ENCODE measurements at regions not wholly inside any gene's neighbourhood (a gene's known extent, or its start where the extent isn't known, plus 50 kb on each side); places are given as distances from the start of the nearest gene placed in this dataset.
A peak's percentile ranks its signal among the peaks of the same experiment; 100 is the strongest.
"Not testable (repeated sequence)": the region's sequence is repeated elsewhere in the genome, so short reads cannot be mapped to it uniquely, and the experiment has no call there.

DNA sequence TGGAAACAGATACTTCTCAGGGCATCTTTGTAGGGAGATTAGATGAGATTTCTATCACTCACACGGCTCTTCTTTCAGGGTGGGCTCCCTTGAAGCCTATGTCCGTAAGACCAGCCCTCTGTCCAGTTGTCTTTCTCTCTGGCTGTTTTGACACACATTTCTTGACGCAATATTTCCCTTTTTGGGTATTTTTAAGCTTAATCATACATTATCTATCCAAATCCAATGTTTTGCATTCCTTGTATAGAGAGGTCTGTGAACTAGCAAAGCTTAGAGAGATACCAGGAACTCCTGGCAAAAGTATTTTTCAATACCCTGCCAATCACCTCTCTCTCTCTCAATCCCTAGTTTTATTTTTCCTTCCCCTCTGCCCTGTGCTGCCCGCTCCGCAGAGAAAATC lies 79.3 kb downstream of the EOMES start:
- no peak for TF ChIP-seq POLR2AphosphoS5 (IDR thresholded peaks at IDR 0.05; ENCODE audit: low read depth, low read length)
- no peak for TF ChIP-seq TAF1 (IDR thresholded peaks at IDR 0.05; ENCODE audit: borderline replicate concordance, low read depth, low read length)
- no peak for TF ChIP-seq POLR2A (IDR thresholded peaks at IDR 0.05; ENCODE audit: low read depth, low read length)
- FAIRE-seq (no peak), DNase-seq (ENCODE audit: insufficient read length) (no peak)

DNA sequence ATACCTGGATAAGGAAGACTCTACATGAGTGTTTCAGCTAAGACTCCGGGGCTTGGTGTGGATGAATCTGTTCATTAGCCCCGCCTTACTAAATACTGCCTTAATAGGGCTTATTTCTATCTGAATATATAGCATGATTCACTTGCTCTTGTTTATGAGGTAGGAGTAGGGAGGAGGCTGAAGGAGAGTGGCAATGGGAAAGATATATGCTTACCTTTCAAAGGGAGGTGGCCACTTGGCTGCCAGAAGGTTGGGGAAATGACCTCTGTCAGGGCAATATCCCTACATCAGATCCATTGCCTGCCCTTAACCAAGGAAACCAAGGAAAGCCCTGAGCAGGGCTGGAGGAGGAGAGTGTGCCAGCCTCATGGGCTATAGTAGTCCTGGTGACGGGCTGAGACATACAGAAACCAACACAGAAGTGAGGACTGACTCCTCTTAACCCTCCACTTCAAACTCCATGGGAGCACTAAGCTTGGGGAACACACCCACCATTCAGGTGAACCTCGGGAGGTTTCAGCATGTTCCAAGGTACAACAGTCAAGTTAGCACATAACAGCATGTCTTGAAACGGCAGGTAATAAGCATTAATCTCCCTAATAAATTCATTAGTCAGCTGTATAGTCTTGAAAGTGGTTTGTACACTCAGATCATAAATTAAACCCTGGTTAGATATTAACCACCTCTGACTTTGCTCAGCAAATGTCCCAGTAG lies 80.1 kb downstream of the EOMES start:
- no peak for FAIRE-seq
- no peak for DNase-seq (ENCODE audit: insufficient read length)
- TF ChIP-seq TAF1 (IDR thresholded peaks at IDR 0.05; ENCODE audit: borderline replicate concordance, low read depth, low read length) (no peak), POLR2AphosphoS5 (IDR thresholded peaks at IDR 0.05; ENCODE audit: low read depth, low read length) (no peak), POLR2A (IDR thresholded peaks at IDR 0.05; ENCODE audit: low read depth, low read length) (no peak)

DNA sequence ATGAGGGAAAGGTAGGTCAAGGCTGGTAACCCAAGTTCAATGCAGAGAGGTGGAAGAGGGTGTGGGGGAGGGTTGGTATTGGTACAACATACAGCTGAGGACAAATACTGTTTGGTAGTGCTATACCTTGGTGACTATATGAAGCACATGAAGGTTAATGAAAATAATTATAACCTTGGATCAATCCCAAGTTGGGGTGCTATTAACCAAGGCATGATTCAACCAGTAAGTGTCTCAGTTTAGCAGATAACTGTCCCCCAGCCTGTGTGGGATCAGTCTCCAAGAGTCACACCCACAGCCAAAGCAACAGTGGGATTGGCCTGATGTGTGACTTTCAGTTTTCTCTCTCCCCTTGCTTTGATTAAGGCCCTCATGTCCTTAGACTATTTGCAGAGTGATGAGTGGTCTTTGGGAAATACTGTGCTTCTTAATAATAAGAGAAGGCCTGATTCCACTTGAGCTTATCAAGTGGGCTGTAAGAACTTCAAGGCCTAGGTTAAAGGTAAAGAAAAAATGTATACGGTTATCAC lies 80.8 kb downstream of the EOMES start:
- TF ChIP-seq POLR2A (IDR thresholded peaks at IDR 0.05; ENCODE audit: low read depth, low read length) (no peak), POLR2AphosphoS5 (IDR thresholded peaks at IDR 0.05; ENCODE audit: low read depth, low read length) (no peak), TAF1 (IDR thresholded peaks at IDR 0.05; ENCODE audit: borderline replicate concordance, low read depth, low read length) (no peak)
- FAIRE-seq (no peak), DNase-seq (ENCODE audit: insufficient read length) (no peak)

DNA sequence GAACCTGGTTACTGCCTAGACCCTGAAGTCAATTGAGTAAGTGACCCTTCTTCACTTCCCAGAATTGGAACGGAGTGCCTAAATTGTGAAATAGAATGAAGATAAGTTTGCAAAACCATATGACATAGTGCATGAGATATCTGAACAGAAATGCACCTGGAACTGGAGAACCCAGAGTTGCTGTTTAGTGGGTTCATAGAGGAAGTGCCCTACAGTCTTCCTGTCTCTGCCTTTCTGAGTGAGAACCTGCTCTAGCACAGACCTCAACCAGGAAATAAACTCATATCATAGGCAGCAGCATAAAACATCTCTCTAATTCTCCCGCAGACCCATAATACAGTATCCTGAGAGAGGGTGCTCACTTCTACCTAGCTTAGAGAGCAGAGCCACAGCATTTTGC lies 82.9 kb downstream of the EOMES start:
- no peak for TF ChIP-seq POLR2A (IDR thresholded peaks at IDR 0.05; ENCODE audit: low read depth, low read length)
- no peak for TF ChIP-seq POLR2AphosphoS5 (IDR thresholded peaks at IDR 0.05; ENCODE audit: low read depth, low read length)
- TF ChIP-seq TAF1 (IDR thresholded peaks at IDR 0.05; ENCODE audit: borderline replicate concordance, low read depth, low read length) = no peak
- DNase-seq (ENCODE audit: insufficient read length) (no peak), FAIRE-seq (no peak)

DNA sequence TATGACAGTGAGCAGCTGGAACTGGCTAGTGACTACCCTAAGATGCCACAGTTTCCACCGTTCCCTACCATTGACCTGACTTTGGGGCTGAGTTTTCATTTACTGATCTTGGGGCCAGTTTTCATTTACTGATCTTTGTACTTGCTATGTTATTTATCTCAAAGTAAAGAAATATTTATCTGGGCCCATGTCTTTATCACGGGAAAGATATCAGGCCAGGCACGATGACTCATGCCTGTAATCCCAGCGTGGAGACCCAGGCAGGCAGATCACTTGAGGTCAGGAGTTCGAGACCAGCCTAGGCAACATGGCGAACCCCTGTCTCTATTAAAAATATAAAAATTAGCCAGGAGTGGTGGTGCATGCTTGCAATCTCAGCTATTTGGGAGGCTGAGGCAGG lies 83.5 kb downstream of the EOMES start:
- FAIRE-seq (no peak), DNase-seq (ENCODE audit: insufficient read length) (no peak)
- TF ChIP-seq TAF1 (IDR thresholded peaks at IDR 0.05; ENCODE audit: borderline replicate concordance, low read depth, low read length) (no peak), POLR2AphosphoS5 (IDR thresholded peaks at IDR 0.05; ENCODE audit: low read depth, low read length) (no peak), POLR2A (IDR thresholded peaks at IDR 0.05; ENCODE audit: low read depth, low read length) (no peak)

DNA sequence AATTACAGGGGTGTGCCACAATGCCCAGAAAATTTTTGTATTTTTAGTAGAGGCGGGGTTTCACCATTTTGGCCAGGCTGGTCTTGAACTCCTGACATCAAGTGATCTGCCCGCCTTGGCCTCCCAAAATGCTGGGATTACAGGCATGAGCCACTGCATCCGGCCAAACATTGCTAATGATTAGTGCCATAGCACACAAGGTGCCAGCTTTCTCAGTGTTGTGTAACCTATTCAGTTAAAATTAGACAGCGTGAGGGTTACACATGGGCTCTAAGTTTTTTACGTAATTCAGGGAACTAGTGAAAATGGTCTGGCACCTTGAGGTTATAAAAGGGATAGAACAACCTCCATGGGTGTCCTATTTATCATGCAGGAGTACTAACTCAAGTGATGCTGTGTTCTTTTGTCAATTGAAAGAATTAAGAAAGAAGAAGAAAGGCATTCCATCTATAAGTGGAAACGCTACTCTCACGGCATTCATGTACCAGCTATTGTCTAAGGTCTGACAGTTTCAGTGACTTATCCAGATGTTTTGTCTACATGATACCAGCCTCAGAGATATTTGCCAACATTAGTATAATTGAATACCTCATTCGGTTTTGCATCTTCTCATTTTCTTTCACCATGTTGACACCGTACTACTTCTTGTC lies 84.7 kb downstream of the EOMES start:
- DNase-seq (ENCODE audit: insufficient read length) = no peak
- FAIRE-seq = no peak
- TF ChIP-seq POLR2A (IDR thresholded peaks at IDR 0.05; ENCODE audit: low read depth, low read length) = no peak
- TF ChIP-seq POLR2AphosphoS5 (IDR thresholded peaks at IDR 0.05; ENCODE audit: low read depth, low read length) = no peak
- TF ChIP-seq TAF1 (IDR thresholded peaks at IDR 0.05; ENCODE audit: borderline replicate concordance, low read depth, low read length) = no peak

DNA sequence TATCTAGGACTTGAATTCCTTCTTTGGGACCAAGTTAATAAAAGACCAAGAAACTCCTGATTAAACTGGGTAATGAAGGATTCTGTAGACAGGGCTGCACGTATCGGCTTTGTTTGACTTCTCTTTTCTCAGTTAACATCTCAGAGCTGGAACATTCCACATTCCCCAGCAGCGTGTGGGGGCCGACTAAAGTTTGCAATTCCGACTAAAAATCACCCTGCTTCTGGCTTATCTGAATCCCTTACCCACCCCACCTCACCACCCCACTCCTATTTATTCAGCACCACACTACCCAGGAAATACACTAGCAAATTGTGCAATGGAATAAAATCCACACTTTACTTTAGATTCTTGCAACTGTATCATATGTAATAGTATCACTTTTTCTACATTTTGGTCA lies 87.1 kb downstream of the EOMES start:
- FAIRE-seq; DNase-seq (ENCODE audit: insufficient read length): not testable (repeated sequence)

DNA sequence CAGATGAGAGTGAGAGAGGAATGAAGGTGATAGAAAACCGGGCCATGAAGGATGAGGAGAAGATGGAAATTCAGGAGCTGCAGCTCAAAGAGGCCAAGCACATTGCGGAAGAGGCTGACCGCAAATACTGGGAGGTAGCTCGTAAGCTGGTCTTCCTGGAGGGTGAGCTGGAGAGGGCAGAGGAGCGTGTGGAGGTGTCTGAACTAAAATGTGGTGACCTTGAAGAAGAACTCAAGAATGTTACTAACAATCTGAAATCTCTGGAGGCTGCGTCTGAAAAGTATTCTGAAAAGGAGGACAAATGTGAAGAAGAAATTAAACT lies 88.9 kb downstream of the EOMES start:
- TF ChIP-seq POLR2A (IDR thresholded peaks at IDR 0.05; ENCODE audit: low read depth, low read length) (no peak), POLR2AphosphoS5 (IDR thresholded peaks at IDR 0.05; ENCODE audit: low read depth, low read length) (no peak), TAF1 (IDR thresholded peaks at IDR 0.05; ENCODE audit: borderline replicate concordance, low read depth, low read length) (no peak)
- no peak for FAIRE-seq
- DNase-seq (ENCODE audit: insufficient read length) = no peak

DNA sequence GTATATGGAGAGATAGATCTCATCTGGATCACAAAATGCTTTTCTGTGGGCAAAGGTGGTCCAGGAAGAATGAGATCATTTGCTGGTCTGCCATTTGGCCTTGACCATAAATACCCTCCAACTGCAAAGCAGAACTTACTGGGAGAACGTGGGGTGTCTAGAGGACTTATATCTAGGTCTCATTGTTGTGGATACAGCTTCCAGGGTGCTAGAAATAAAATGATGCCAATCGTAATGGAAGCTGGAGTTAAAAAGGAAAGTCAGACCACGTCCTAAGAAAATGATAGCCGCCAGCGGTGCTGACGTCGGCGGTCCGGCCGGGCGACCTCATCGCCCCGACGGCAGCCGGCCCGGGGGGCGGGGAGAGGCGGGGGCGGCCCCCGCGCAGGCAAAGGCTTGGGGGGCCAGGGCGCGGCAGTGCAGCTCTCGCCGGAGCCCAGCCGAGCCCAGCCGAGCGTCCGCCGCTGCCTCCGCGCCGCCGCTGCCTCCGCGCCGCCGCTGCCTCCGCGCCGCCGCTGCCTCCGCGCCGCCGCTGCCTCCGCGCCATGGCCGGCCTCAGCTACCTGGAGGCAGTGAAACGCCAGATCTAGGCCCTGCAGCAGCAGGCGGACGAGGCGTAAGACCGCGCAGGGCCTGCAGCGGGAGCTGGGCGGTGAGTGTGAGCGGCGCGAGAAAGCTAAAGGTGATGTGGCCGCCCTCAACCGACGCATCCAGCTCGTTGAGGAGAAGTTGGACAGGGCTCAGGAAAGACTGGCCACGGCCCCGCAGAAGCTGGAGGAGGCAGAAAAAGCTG lies 89.5 kb downstream of the EOMES start:
- TF ChIP-seq POLR2AphosphoS5 (IDR thresholded peaks at IDR 0.05; ENCODE audit: low read depth, low read length) (no peak), TAF1 (IDR thresholded peaks at IDR 0.05; ENCODE audit: borderline replicate concordance, low read depth, low read length) (no peak), POLR2A (IDR thresholded peaks at IDR 0.05; ENCODE audit: low read depth, low read length) (no peak)
- FAIRE-seq (peak; percentile 72), DNase-seq (ENCODE audit: insufficient read length) (peak; percentile 40)

DNA sequence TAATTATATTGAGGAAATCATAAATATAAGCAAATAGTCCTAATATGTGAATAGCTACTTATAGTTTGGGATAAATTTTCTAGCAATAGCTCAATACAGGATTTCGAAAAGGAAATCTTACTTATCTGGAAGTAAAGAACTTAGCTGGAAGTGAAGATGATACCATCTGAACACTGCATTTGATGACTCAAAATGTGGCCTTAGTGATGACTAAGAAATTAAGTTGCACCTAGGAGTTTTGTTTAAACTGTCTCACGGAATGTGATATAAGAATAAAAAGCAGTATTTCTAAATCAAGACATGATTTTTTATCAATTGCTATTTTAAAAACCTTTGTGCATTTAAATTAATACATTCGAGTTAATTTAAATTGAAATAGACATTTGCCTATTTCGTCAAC lies 91.2 kb downstream of the EOMES start:
- FAIRE-seq = no peak
- DNase-seq (ENCODE audit: insufficient read length) = no peak

DNA sequence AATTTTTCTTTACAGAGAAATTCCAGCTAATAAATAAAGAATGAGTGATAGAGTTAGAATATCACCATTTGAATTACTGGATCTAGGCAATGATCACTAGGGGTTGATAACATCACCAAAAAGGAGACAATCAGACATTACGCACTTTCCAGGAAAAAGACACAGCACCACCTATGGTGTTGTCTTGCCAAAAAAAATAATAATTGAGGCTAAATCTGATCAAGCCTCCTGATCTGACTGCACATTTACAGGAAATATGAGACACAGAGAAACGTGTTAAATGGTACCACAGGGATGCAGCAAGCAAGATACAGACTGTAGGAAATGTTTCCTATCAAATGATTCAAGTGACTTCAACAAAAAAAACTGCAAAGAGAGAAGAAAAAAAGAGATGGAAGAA lies 92.8 kb downstream of the EOMES start:
- FAIRE-seq (no peak), DNase-seq (ENCODE audit: insufficient read length) (no peak)
- no peak for TF ChIP-seq POLR2AphosphoS5 (IDR thresholded peaks at IDR 0.05; ENCODE audit: low read depth, low read length)
- no peak for TF ChIP-seq POLR2A (IDR thresholded peaks at IDR 0.05; ENCODE audit: low read depth, low read length)
- TF ChIP-seq TAF1 (IDR thresholded peaks at IDR 0.05; ENCODE audit: borderline replicate concordance, low read depth, low read length) = no peak

More for the DNA sequence above, 91.2 kb downstream of the EOMES start:
- no peak for TF ChIP-seq POLR2AphosphoS5 (IDR thresholded peaks at IDR 0.05; ENCODE audit: low read depth, low read length)

Data from GM12892 (cell line).